HK-2 (cell line): ENCODE measurements at regions not wholly inside any gene's neighbourhood (a gene's known extent, or its start where the extent isn't known, plus 50 kb on each side); places are given as distances from the start of the nearest gene placed in this dataset.

ENCODE experiments used
- DNase-seq: peaks from one replicate; pipeline ENCODE4 v3.0.0-alpha.2; 2018; ENCODE audit not compliant: unreplicated experiment

DNA sequence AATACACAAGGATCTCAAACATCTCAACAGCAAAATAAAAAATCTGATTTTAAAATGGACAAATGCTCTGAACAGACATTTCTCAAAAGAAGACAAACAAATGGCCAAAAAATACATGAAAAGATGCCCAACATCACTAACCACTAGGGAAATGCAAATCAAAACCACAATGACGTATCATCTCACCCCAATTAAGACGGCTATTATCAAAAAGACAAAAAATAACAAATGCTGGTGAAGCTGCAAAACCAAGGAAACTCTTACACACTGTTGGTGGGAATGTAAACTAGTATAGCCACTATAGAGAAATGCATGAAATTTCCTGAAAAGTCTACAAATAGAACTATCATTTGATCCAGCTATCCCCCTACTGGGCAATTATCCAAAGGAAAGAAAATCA is 145.0 kb downstream of the BTG1 start:
- no peak for DNase-seq

DNA sequence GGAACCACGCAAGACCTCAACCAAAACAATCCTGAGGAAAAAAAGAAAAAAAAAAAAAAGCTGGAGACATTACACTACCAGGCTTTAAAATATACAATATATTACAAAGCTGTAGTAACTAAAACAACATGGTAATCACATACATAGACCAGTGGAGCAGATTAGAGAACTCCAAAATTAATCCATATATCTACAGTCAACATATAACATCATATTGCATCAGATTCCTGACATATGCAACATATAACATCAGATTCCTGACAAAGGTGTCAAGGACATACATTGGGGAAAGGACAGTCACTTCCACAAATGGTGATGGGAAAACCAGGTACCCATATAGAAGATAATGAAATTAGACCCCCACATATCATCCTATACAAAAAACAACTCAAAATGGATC is 145.8 kb downstream of the BTG1 start:
- no peak for DNase-seq

DNA sequence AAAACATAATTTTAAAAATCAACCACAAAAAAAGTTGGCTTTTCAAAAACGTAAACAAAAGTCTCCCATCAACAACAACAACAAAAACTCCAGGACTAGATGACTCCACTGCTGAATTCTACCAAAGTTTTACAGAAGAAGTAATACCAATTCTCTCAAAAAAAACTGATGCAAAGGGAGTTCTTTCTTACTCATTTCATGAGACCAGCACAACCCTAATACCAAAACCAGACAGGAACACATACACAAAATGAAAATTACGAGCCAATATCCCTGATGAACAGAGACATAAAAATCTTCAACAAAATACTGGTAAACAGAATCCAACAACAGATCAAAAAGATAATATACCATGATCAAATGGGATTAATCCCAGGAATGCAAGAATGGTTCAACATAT is 147.3 kb downstream of the BTG1 start:
- DNase-seq: no peak

DNA sequence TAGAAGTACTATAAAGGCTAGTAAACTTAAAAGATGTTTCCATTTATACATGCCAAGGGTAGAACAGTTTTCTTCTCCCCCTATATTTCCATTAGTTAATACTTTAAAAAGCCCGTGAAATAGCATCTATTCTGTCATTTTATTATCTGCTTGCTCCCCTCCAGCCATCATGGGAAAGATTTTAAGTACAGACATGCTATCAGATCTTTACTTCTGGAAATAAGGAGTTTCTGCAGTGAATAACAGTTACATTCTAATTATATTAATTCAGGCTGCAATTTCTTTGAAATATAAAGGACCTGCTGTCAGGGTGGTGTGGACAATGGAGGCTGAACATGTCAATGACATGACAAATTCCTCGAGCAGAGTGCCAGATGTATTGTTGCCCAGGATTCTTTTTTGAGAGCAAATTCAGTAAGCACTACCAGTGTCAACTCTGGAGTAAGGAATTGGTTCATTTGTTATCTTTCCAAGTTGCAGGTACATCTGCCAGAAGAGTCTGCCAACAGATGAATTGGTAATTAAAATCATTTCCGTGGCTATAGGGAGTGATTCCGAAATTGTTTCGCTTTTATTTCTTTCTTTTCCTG is 151.3 kb downstream of the BTG1 start:
- DNase-seq: no peak

DNA sequence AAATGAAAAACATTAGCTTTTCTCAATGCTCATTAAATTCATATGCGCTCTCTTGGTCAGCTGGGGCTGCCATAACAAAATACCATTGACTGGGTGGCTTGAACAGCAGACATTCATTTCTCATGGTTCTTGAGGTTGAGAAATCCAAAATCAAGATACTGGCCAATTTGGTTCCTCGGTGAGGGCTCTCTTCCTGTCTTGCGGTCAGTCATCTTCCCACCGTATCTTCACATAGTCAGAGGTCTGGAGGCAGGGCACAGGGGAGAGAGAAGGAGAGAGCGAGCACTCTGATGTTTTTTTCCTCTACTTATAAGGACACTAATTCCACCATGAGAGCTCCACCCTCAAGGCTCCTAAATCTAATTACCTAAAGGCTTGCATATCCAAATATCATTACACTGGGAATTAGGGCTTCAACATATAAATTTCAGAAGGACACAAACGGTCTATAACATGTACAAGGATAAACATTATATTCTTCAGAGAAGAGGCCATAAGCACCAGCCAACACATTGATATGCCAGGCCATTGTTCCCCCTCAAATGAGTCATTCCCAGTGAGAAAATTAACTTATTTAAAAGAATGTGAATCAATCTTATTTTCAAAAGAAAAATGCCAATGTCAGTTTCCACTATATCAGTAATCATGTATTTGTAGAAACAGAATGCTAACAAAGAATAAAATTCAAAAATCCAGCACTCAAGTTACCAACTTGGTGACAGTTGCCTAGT is 152.2 kb downstream of the BTG1 start:
- DNase-seq: no peak

DNA sequence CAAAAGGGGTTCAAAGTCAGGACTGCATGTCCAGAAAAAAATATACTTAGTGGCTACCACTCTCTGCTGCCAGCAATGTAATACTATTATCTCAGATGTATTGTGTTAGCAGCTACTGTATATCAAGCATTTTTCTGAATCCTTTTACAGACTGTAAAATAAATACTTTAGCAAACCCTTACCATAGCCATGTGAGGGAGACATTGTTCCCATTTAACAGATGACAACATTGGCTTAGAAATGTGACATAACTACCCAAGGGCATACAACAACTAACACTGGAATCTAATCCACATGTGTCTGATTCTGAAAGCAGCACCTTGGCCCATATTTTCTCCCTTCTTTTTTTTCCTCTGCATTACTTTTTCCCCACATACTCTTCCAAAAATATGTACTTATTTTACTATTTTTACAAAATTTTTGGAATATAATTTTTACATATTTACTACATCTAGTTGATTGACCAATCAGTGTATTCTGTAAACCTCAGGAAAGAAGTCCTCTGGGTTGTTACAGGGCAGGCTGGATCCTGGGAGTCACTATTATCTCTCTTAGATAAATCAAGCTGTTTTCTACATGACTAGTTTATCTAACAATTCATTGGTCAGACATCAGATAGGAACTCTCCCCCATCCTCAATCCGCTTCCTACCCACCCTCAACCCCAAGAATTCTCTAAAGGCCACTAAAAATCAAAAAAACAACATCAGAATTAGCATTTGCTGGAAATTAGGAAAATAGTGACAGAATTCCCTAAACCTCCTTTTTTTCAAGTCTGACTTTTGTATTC is 154.1 kb downstream of the BTG1 start:
- no peak for DNase-seq

DNA sequence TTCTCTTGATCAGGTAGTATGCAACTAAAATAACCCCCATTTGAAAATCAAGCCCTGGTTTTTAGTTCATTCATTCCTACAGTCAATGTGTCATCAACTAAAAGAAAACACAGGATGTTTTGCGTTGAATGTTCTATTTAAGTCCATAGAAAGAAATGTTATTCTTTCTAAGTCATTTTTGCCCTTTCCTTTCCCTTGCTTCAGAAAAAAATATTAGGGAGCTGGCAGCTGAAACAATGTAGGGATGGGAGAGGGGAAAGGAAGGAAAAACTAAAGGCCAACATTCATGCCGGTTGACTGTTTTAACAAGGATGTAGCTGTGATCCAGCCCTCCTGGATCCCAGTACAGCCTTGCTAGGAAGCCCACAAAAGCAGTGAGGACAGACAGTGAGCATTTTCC is 155.1 kb downstream of the BTG1 start:
- no peak for DNase-seq

DNA sequence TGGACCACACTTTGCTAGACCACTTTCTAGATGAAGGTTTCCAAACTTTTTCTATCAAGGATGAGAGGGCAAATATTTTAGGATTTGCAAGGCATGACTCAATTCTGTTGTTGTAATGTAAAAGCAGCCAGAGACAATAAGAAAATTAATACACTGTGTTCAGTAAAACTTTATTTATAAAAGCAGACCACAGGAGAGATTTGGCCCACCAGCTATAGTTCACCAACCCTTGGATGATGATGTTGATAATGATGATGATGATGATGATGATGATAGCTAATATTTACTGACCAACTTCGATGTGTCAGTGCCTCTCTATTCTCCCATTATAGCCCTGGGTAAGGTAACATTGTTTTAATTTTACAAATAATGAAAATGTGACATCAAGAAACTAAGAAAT is 156.5 kb downstream of the BTG1 start:
- no peak for DNase-seq

DNA sequence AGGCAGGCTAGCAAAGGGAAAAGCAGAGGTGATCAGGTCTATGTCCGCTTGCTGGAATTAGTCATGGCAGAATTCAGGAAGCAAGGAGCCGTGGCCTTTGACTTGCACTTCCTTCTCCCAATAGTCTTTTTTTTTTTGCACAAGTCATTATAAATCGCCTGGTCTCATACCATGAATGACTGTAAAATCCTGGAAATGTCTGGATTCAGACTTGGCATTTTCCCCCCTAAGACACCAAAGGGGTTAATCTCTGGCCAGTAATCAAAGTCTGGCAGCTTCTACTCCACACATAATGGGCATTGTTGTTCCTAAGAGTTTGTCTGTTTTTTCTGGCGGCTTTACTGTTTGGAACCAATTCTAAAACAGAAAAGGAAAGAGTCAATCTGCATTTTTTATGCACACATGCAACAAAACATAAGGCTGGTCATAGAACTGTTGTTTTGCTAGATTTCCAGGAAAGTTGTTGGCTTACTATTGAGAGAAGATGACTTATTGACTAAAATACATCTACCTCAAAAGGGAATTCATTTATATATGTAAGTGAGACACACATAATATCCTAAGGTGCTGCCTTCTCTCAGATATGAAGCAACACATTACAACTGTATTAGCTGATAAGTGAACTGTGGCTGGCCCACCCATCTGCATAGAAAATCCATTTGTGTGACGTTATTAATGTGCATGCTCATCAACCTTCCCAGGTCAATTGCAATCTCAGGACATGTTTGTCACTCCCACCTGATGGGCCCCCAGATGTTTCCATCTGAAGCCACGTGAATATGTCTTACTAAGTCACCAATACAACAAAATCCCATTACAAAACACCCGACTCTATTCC is 157.3 kb downstream of the BTG1 start:
- no peak for DNase-seq

DNA sequence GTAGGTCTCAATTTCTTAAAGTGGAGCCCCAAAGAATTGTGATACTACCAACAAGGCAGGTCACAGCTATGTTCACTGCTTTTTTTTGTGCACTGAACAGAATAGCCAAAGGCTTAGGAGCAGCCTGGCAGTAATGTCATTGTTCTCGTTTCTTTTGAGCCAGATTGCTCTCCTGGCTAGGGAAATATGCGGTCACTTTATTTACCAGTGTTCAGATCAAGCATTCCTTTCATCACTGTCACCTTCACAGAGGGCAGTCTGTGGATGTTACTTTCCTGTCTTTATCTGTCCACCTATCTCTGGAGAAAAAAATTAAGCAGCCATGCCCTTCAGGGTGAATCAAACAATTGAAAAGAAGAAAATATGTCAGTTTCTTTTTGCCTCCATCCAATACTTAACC is 159.6 kb downstream of the BTG1 start:
- DNase-seq: no peak

DNA sequence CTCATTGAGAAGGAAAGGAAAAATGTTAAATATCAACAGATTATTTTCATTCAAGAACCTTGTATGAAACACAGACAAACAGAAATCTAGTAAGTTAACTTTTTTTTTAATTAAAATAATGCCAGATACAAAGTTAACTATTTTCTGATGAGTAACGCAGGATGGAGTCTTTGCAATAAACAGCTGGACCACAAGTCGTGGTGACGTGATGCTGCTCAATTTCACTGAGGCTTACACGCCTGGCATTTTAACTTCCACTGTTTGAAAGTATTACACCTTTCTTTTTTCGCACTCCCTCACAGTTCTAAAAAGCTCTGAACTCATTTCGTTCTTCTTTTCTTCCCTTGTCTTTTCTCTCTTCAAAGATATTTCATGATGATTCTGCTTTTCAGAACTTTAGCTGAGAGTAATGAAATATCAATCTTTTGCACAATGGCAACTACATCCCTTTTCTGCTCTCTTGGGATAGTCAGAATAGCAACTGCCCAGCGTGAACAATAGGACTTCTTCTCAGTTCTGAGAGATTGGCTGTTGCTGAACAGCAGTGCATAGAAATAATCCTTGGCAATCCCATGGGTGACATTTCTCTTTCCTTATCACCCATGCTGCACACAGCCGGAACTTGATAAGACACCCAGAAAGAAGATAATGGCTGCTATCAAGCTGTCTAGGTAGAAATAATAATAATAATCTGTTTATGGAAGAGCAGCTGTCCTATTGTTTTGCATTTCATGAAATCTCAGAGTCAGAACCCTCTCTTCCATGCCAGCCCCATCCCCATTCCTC is 160.5 kb downstream of the BTG1 start:
- DNase-seq: no peak

DNA sequence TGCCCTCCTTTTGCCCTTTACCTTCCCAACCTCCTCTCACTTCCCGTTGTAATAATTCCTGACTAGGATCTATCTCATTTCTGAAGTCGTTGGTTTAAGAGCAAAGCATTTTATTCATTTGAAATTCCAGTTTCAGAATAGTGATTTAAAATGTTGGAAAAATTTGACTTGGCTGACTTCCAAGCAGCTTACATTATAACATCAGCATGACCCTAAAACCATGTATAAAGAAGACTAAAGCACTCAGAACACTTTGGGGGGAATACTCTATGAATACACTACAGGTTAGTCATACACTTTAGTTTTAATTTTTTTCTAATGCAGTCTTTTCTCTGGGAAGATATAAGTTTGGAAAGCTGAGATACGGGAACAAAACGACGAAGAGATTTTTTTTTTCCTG is 161.1 kb downstream of the BTG1 start:
- DNase-seq: no peak

DNA sequence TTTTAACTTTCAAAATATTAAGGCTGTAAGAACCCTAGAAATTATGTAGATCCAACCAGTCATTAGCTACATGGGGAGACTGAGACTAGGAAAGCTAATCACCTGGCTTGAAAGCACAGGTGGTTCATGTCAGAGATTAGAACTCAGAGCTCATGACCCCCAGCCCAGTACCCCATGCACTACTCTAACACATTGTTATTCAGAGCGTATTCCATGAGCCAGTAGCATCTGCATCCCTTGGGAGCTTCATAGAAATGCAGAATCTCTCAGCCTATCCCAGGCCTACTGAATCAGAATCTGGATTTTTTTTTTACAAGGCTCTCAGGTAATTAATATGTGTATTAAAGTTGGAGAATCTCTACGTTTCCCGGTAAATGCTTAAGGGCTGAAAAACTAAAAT is 161.7 kb downstream of the BTG1 start:
- no peak for DNase-seq

DNA sequence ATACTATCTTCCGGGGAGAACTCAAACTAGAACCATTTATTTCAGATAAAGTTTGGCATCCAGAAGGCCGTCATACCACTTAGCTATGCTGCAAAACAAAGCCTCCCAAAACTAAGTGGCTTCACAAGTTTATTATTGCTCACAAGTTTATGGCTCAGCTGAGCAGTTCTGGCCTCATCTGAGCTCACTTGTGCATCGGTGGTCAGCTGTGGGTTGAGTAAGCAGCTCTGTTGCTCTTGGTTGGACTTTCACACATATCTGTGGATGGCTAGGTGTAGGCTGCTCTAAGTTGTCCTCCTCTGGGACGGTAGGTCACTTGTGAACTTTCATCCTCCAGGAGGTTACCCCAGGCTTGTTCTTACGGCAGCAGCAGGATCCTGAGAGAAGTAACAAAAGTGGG is 162.7 kb downstream of the BTG1 start:
- DNase-seq: no peak

DNA sequence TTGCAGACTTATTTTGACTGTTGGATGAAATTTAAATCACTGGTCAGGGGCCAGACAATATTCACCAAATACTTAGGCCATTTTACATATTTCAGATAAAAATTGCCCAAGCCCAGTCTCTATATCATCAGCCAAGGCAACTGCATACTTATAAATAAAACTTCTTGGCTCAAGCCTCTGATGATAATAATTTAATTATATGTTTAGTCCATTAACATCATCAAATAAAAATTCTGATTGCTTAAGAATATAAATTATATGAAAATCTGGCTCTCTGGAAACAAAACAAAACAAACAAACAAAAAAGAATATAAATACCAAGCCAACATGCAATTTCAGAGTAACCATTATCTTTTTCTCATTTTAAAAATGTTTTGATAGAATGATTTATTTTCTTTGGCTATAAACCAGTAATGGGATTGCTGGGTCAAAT is 165.2 kb downstream of the BTG1 start:
- no peak for DNase-seq

DNA sequence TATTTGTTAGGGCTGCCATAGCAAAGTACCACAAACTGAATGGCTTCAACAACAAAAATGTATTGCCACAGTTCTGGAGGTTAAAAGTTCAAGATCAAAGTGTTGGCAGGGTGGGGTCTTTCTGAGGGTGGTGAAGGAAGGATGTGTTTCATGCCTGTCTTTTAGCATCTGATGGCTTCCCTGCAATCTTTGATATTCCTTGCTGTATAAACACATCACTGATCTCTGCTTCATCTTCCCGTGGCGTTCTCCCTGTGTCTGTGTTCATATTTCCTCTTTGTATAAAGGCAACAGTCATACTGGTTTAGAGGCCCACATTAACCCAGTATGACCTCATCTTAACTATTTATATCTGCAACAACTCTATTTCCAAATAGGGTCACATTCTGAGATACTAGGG is 167.5 kb downstream of the BTG1 start:
- no peak for DNase-seq

DNA sequence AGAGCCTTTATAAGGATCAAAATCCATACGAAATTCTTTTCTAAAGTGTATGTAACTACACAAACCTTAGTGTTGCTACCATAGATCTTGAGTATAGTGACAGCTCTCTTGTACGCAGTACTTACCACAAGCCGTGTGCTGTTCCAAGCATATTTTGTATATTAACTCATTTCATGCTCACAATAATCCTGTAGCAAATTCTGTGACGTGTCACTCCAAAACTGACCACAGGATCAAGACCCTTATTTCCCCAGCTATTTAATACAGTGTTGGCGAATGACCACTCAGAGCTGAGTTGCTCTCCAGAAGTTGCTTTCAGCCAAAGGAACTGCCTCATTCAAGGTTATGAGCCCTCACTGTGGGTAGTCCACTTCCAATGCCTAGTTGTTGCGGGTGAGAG is 169.8 kb downstream of the BTG1 start:
- DNase-seq: no peak

DNA sequence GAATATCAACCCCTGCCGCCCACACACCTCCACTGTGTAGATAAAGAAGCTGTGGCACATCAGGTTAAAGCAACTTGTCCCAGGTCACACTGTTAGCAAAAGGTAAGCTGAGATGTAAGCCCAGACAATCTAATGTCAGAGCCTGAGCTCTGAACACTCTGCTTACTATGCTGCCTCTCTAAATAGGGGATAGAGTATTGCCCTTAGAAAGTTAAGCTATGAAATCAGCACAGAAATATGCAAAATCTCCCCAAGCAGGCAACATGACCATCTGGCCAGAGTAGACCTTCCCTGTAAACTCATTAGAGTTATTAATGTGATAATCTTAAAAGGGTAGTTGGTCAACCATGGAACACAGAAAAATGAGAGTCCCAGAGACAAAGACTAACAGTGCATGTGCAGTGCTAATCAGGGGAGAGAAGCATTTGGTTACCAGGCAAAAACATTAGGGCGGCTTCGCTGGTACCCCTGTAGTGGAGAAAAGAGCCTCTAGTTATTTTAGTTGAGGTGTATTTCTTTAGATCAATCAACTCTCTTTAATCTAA is 171.0 kb downstream of the BTG1 start:
- no peak for DNase-seq

DNA sequence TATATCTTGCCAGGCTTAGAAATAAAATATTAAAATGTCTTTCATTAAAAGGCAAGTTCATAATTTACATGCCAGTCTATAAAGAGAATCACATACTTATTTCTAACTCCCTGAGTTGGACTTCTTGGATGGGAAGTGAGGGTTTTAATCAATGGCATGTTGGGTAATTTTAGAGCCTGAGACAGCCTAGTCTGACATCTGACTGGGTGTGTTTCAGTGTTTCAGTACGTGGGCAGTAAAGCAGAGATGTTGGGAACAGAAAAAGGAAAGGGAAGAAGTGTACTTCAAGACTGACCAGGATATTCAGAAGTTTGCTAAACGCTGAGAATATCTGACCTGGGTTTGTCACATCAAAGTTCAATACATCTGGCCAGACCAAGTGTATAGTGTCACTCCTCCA is 171.8 kb downstream of the BTG1 start:
- no peak for DNase-seq

DNA sequence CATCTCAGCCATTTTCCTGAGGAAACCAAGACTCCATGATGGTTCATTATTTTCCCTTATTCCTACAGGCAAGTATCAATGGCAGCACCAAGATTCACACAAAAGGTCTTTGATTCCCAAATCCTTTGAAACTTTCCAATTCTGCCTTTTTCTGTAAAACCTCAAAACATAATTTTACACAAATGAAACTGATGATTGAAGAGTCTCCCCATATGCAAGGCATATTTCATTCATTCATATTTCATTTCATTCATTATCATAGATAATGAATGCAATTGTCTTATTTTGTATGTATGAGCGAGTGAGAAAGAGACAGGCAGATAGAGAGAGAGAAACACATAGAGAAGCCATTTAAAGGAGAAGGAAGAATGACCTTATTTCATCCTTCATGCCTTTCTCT is 172.8 kb downstream of the BTG1 start:
- DNase-seq: no peak

DNA sequence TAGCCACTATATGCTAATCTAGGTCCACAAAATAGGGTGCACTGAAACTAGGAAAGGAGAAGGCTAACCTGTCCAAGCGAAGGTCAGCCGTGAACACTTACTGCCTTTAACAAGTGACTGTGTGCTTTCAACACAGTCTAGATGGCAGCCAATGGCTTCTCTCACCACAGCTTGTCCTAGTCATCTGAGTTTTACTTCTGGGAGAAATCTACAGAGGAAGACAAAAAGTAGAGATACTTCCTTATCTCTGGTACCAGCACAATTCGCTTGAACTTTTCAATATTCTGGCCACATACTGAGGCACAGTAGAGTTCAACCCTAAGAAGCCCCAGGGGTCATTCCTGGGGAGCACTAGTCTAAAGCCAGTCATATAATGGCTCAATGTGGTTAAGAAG is 176.9 kb downstream of the BTG1 start:
- no peak for DNase-seq
